ENCODE measurements at regions not wholly inside any gene's neighbourhood (a gene's known extent, or its start where the extent isn't known, plus 50 kb on each side); places are given as distances from the start of the nearest gene placed in this dataset.

GRCh38 chr10:62964026-62964425 lies 147.9 kb upstream of the EGR2 start (continued):
- TF ChIP-seq HCFC1 (IDR thresholded peaks at IDR 0.05; ENCODE audit: low read length) (no peak), PBX3 (IDR thresholded peaks at IDR 0.05; ENCODE audit: insufficient replicate concordance, low read depth, low read length) (no peak), ZNF274 (IDR thresholded peaks at IDR 0.05; ENCODE audit: insufficient read depth, insufficient read length) (no peak), PRDM15 (CRISPR knock-in tag; IDR thresholded peaks at IDR 0.05) (no peak), HSF1 (IDR thresholded peaks at IDR 0.05; ENCODE audit: low read depth, low read length) (no peak), BCL3 (IDR thresholded peaks at IDR 0.05; ENCODE audit: borderline replicate concordance, insufficient read depth, low read depth, low read length, poor library complexity, severe bottlenecking) (no peak), PKNOX1 (IDR thresholded peaks at IDR 0.05) (no peak), ETV6 (conservative IDR thresholded peaks at IDR 0.05 in 1 of 2, IDR thresholded peaks at IDR 0.05 in 1 of 2; ENCODE audit: borderline replicate concordance in 1 of 2, low read depth in 1 of 2) (no peak)
